HCT116 (cell line): ENCODE measurements at regions not wholly inside any gene's neighbourhood (a gene's known extent, or its start where the extent isn't known, plus 50 kb on each side); places are given as distances from the start of the nearest gene placed in this dataset.

ENCODE experiments used
- ATAC-seq: fragments of 200-7000 bp; cut with Tn5 transposase; 2 replicates; pipeline ENCODE4 v1.9.1; 2020; ENCODE audit warnings: mild to moderate bottlenecking, moderate library complexity
- BruUV-seq: library from RNA; stranded (reverse); fragments of 400-500 nt; replicated peaks from 2 replicates; lab custom pipeline; 2021; lab: Mats Ljungman, UMichigan
- CTCF ChIA-PET: fragments of 300-600 bp; sonication (Branson Sonifier 250); formaldehyde crosslinking; loops from one replicate; lab custom pipeline; 2021; ENCODE audit warnings: antibody characterized with exemption; lab: Charles Lee
- POLR2A ChIA-PET: fragments of 300-600, 350-600 bp; sonication (Branson Sonifier 250); formaldehyde crosslinking; loops from one replicate; lab custom pipeline; 2021; ENCODE audit warnings: antibody characterized with exemption; lab: Charles Lee
- RAD21 ChIA-PET, 2 experiments: fragments of 300-600 bp; sonication (Branson Sonifier 250); formaldehyde crosslinking; loops; one replicate each; lab custom pipeline; 2023; ENCODE audit warnings: low total read pairs in 2 of 2; ENCODE audit not compliant: uncharacterized antibody in 2 of 2, unreplicated experiment in 2 of 2, low non-redundant PET in 1 of 2; lab: Charles Lee
- DNase-seq: peaks from one replicate; pipeline ENCODE4 v3.0.0-alpha.2; 2010; ENCODE audit warnings: low read depth, low spot score
- H2AFZ ChIP-seq: fragments of 200-600 bp; shearing (Covaris generic), sonication (generic); 2 replicates; pipeline ENCODE4 v1.6.1; 2017; ENCODE audit warnings: low read depth, mixed run types, mixed read lengths, antibody characterized with exemption, low read length; ENCODE audit not compliant: poor library complexity, severe bottlenecking
- H3K27ac ChIP-seq: 2 replicates; pipeline ENCODE4 v1.5.1; 2012; ENCODE audit warnings: low read depth, low read length
- H3K27me3 ChIP-seq: fragments of 200-600 bp; sonication (generic); 2 replicates; pipeline ENCODE4 v1.6.1; 2016; ENCODE audit warnings: mixed run types, low read length, mixed read lengths; ENCODE audit not compliant: insufficient read depth
- H3K36me3 ChIP-seq, 2 experiments: fragments of 200-500 bp in 1 of 2; fragments of 200-600 bp in 1 of 2; sonication (Bioruptor generic) in 1 of 2; sonication (generic) in 1 of 2; 2 replicates each; pipeline versions ENCODE4 v1.5.1 to v1.6.1; 2014 to 2016; ENCODE audit warnings: low read length in 2 of 2, inconsistent platforms in 1 of 2, mixed read lengths in 1 of 2, mixed run types in 1 of 2; ENCODE audit not compliant: insufficient read depth in 2 of 2, control insufficient read depth in 1 of 2
- H3K4me1 ChIP-seq, 2 experiments: fragments of 200-600 bp in 1 of 2; sonication (generic) in 1 of 2; 2 replicates each; pipeline versions ENCODE4 v1.5.1 to v1.6.1; 2012 to 2017; ENCODE audit warnings: low read length in 2 of 2, inconsistent platforms in 1 of 2, mild to moderate bottlenecking in 1 of 2, mixed read lengths in 1 of 2, mixed run types in 1 of 2, moderate library complexity in 1 of 2; ENCODE audit not compliant: insufficient read depth in 2 of 2, control insufficient read depth in 1 of 2
- H3K4me2 ChIP-seq: fragments of 200-600 bp; sonication (generic); 2 replicates; pipeline ENCODE4 v1.6.1; 2017; ENCODE audit warnings: mixed run types, low read length, mixed read lengths
- H3K4me3 ChIP-seq, 2 experiments: fragments of 200-600 bp in 1 of 2; sonication (generic) in 1 of 2; replicated peaks in 1 of 2; 2 replicates each; pipeline ENCODE4 v1.5.1; 2011 to 2016; ENCODE audit warnings: low read length in 2 of 2, control low read depth in 1 of 2, low read depth in 1 of 2, mild to moderate bottlenecking in 1 of 2, mixed read lengths in 1 of 2, mixed run types in 1 of 2
- H3K79me2 ChIP-seq: fragments of 200-600 bp; sonication (generic); 2 replicates; pipeline ENCODE4 v1.6.1; 2017; ENCODE audit warnings: mild to moderate bottlenecking, mixed run types, low read length, moderate library complexity, mixed read lengths; ENCODE audit not compliant: insufficient read depth
- H3K9ac ChIP-seq: fragments of 200-600 bp; sonication (generic); 2 replicates; pipeline ENCODE4 v1.6.1; 2016; ENCODE audit warnings: low read length, mixed read lengths
- H3K9me2 ChIP-seq: fragments of 200-600 bp; sonication (generic), shearing (Covaris generic); 2 replicates; pipeline ENCODE4 v1.6.1; 2017; ENCODE audit warnings: mixed run types, mild to moderate bottlenecking, moderate library complexity; ENCODE audit not compliant: insufficient read depth
- H3K9me3 ChIP-seq, 2 experiments: fragments of 200-500 bp in 1 of 2; fragments of 200-600 bp in 1 of 2; sonication (Bioruptor generic) in 1 of 2; sonication (generic) in 1 of 2; 2 replicates each; pipeline ENCODE4 v1.6.1; 2014 to 2017; ENCODE audit warnings: low read length in 2 of 2, mixed read lengths in 2 of 2, inconsistent platforms in 1 of 2, low read depth in 1 of 2, mild to moderate bottlenecking in 1 of 2, mixed run types in 1 of 2, moderate library complexity in 1 of 2; ENCODE audit not compliant: control insufficient read depth in 1 of 2, insufficient read depth in 1 of 2
- H4K20me1 ChIP-seq: fragments of 200-600 bp; sonication (generic), shearing (Covaris generic); 2 replicates; pipeline ENCODE4 v1.6.1; 2017; ENCODE audit warnings: mixed run types, mild to moderate bottlenecking, moderate library complexity; ENCODE audit not compliant: insufficient read depth
- CEBPB ChIP-seq: IDR thresholded peaks from 2 replicates; pipeline ENCODE4 v1.6.1; 2012; ENCODE audit warnings: low read depth
- EGR1 ChIP-seq: IDR thresholded peaks from 2 replicates; pipeline ENCODE4 v1.6.1; 2012; ENCODE audit warnings: low read depth
- ELF1 ChIP-seq: IDR thresholded peaks from 2 replicates; pipeline ENCODE4 v1.6.1; 2012; ENCODE audit warnings: low read depth, borderline replicate concordance
- EZH2phosphoT487 ChIP-seq: fragments of 200-600 bp; IDR thresholded peaks from 2 replicates; pipeline ENCODE4 v1.6.1; 2018; ENCODE audit warnings: antibody characterized with exemption, borderline replicate concordance
- FOSL1 ChIP-seq: IDR thresholded peaks from 2 replicates; pipeline ENCODE4 v1.6.1; 2012; ENCODE audit warnings: low read depth
- JUND ChIP-seq: IDR thresholded peaks from 2 replicates; pipeline ENCODE4 v1.6.1; 2012
- POLR2A ChIP-seq: IDR thresholded peaks from 2 replicates; pipeline ENCODE4 v1.7.0; 2011; ENCODE audit warnings: borderline replicate concordance; ENCODE audit not compliant: insufficient read depth, insufficient read length; ENCODE audit errors: extremely low read depth
- SRF ChIP-seq: IDR thresholded peaks from 2 replicates; pipeline ENCODE4 v1.6.1; 2012; ENCODE audit warnings: low read depth
- TCF7L2 ChIP-seq: IDR thresholded peaks from 2 replicates; pipeline ENCODE4 v1.7.0; 2011; ENCODE audit warnings: borderline replicate concordance, inconsistent platforms; ENCODE audit not compliant: insufficient read depth, insufficient read length; ENCODE audit errors: extremely low read depth
- ZFX ChIP-seq: fragments of 450-650 bp; IDR thresholded peaks from 2 replicates; pipeline ENCODE4 v1.6.1; 2017
- ZNF274 ChIP-seq: fragments of 200-500 bp; sonication (Bioruptor generic); IDR thresholded peaks from 2 replicates; pipeline ENCODE4 v1.6.1; 2014; ENCODE audit warnings: mild to moderate bottlenecking, low read depth, low read length, inconsistent platforms
- intact Hi-C: fragments of 100-400 bp; cut with micrococcal nuclease; formaldehyde crosslinking; loops from 2 replicates; pipeline ENCODE4 v1.10.0; 2022
- TF ChIP-seq, protein P1 (sequence below): IDR thresholded peaks from 2 replicates; pipeline ENCODE4 v1.6.1; 2012

DNA sequence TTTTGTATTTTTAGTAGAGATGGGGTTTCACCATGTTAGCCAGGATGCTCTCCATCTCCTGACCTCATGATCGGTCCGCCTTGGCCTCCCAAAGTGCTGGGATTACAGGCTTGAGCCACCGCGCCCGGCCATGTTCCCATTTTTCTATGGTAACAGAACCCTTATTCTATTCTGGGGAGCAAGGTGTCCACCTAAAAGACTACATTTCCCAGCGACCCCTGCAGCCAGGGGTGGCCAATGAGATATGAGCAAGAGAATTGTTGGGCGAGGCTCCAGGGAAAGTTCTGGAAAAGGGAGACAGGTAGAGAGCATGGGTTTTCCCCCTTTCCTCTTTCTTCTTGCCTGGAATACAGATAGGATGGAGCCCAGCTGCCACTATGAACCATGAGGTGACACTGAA lies 96.9 kb downstream of the LINGO1 start:
- no peak overlapping the region for H3K9ac ChIP-seq
- BruUV-seq = no TSS peak
- H3K27me3 ChIP-seq = peaks cover 4% of the 10 kb centered on the region; the same call in 1 of the 2 replicates
- no peaks in the 10 kb centered on the region for H3K9me2 ChIP-seq
- peak; percentile 15 for DNase-seq
- no peak overlapping the region for H3K4me2 ChIP-seq
- no peaks in the 10 kb centered on the region for H3K4me1 ChIP-seq
- POLR2A ChIA-PET = no interaction called here
- H3K9me3 ChIP-seq = no peaks in the 10 kb centered on the region
- no peak overlapping the region for H3K4me3 ChIP-seq
- no peaks in the 10 kb centered on the region for H4K20me1 ChIP-seq
- no peak overlapping the region for H2AFZ ChIP-seq
- no peaks in the 10 kb centered on the region for H3K36me3 ChIP-seq
- no peak for TF ChIP-seq EZH2phosphoT487
- no peak for TF ChIP-seq ELF1
- no peak for TF ChIP-seq JUND
- no peak for TF ChIP-seq FOSL1
- TF ChIP-seq TCF7L2 = no peak
- TF ChIP-seq CEBPB = no peak
- TF ChIP-seq ZFX = no peak
- TF ChIP-seq, protein P1, sequence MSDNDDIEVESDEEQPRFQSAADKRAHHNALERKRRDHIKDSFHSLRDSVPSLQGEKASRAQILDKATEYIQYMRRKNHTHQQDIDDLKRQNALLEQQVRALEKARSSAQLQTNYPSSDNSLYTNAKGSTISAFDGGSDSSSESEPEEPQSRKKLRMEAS = no peak
- no peak for TF ChIP-seq SRF
- TF ChIP-seq EGR1 = no peak
- no peak for TF ChIP-seq ZNF274
- TF ChIP-seq POLR2A = no peak
- TF ChIP-seq, all 23 proteins: peak for 0
- ATAC-seq = peak; percentile 56
- intact Hi-C loops = no loop called here
- ChIA-PET CTCF (no interaction called here), RAD21 (no interaction called here)
- no peaks in the 10 kb centered on the region for H3K79me2 ChIP-seq
- H3K27ac ChIP-seq = no peak overlapping the region
